Left colon (tissue), 2 donors: ENCODE measurements at regions not wholly inside any gene's neighbourhood (a gene's known extent, or its start where the extent isn't known, plus 50 kb on each side); places are given as distances from the start of the nearest gene placed in this dataset.

ENCODE experiments used
- ATAC-seq: fragments of 200-7000 bp; cut with Tn5 transposase; one replicate; pipeline ENCODE4 v1.9.1; 2020; ENCODE audit warnings: mild to moderate bottlenecking, moderate library complexity
- DNase-seq, 2 donors: peaks; one replicate each; pipeline ENCODE4 v3.0.0-alpha.2; 2020
- intact Hi-C, 2 donors: fragments of 100-400 bp; cut with DNase I in 1 of 2; cut with micrococcal nuclease in 1 of 2; formaldehyde crosslinking; loops; one replicate each; pipeline versions ENCODE4 v1.11.2 to v1.14.0; 2022; cut with DNase I, micrococcal nuclease
- donor health status: DM: no; HTN: no; CAD: no.
- donor health status: DM: yes; HTN: yes; CAD: no.

DNA sequence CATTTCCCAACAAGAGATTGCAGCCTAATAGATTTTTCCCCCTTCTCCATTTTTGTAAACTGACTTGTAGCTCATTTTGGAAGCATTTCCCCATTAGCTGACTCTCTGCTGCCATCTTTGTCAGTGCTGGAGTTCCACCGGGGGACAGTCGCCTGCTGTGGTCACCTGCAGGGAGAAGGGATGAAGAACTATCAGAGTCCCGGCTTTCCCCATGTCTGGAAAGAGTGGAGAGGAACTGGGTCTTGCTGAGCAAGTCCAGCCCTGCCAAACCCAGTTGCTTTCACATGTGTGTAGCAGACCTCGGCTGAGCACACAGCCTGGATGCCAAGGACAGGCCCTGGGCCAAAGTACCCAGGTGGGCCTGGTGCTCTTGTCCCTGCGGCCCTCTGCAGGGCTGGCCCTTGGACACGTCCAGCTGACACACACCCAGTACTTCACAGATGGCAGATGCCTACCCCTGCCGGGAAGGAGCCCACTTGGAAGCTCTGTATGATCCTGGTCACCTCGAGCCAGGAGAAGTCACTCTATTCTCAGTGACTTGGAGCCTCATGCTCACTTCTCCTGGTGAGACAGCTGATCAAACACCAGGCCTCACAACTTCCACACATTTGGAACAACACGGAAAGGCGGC lies 157.3 kb upstream of the NPVF start:
- DNase-seq (no peak), ATAC-seq (no peak)
- intact Hi-C loops: loop anchor here in 1 of 2 donors (10.0 kb wide), 1 partner anchor 121 kb away; no protein-coding TSS in a partner anchor

GRCh38 chr7:25386311-25386744 lies 158.0 kb upstream of the NPVF start:
- ATAC-seq (no peak), DNase-seq (no peak)
- intact Hi-C loops: loop anchor here in 1 of 2 donors (10.0 kb wide), 1 partner anchor 122 kb away; no protein-coding TSS in a partner anchor

- DNase-seq: no peak
- intact Hi-C loops: loop anchor here (2.0 to 10.0 kb wide), 2 partner anchors 124 to 128 kb away; no protein-coding TSS in a partner anchor
- peak; percentile 58 for ATAC-seq
Measured at GRCh38 chr7:25388681-25389080, 160.4 kb upstream of the NPVF start.

GRCh38 chr7:25389489-25390106 lies 161.3 kb upstream of the NPVF start:
- DNase-seq (peak in 1 of 2 donors; percentile 23), ATAC-seq (peak; percentile 73)
- intact Hi-C loops: loop anchor here (2.0 to 10.0 kb wide), 5 partner anchors 125 to 463 kb away; no protein-coding TSS in a partner anchor

- DNase-seq (no peak), ATAC-seq (no peak)
- intact Hi-C loops: loop anchor here (2.0 to 10.0 kb wide), 3 partner anchors 173 to 461 kb away; no protein-coding TSS in a partner anchor
Measured at GRCh38 chr7:25391295-25391861, 163.1 kb upstream of the NPVF start.

- no peak for ATAC-seq
- DNase-seq: no peak
- intact Hi-C loops: loop anchor here (2.0 to 10.0 kb wide), 3 partner anchors 173 to 460 kb away; no protein-coding TSS in a partner anchor
Measured at GRCh38 chr7:25391961-25392587, 163.8 kb upstream of the NPVF start.

GRCh38 chr7:25392588-25393338 lies 164.5 kb upstream of the NPVF start:
- DNase-seq: no peak
- intact Hi-C loops: loop anchor here (5.0 to 10.0 kb wide), 2 partner anchors 172 to 460 kb away; no protein-coding TSS in a partner anchor
- ATAC-seq: no peak

GRCh38 chr7:25395976-25396375 lies 167.7 kb upstream of the NPVF start:
- DNase-seq: no peak
- intact Hi-C loops: loop anchor here in 1 of 2 donors (10.0 kb wide), 1 partner anchor 169 kb away; no protein-coding TSS in a partner anchor
- ATAC-seq: no peak

GRCh38 chr7:25396668-25397067 lies 168.4 kb upstream of the NPVF start:
- intact Hi-C loops: loop anchor here in 1 of 2 donors (10.0 kb wide), 1 partner anchor 168 kb away; no protein-coding TSS in a partner anchor
- DNase-seq: no peak
- no peak for ATAC-seq

GRCh38 chr7:25398418-25398817 lies 170.1 kb upstream of the NPVF start:
- DNase-seq: no peak
- no peak for ATAC-seq
- intact Hi-C loops: loop anchor here in 1 of 2 donors (10.0 kb wide), 1 partner anchor 166 kb away; no protein-coding TSS in a partner anchor

GRCh38 chr7:25399000-25399750 lies 170.9 kb upstream of the NPVF start:
- ATAC-seq (no peak), DNase-seq (no peak)
- intact Hi-C loops: loop anchor here in 1 of 2 donors (10.0 kb wide), 1 partner anchor 166 kb away; no protein-coding TSS in a partner anchor

- intact Hi-C loops: no loop called here
- ATAC-seq: no peak
- DNase-seq: no peak
Measured at GRCh38 chr7:25402532-25402931, 174.2 kb upstream of the NPVF start.

- intact Hi-C loops: no loop called here
- DNase-seq (no peak), ATAC-seq (no peak)
Measured at GRCh38 chr7:25405736-25406135, 177.4 kb upstream of the NPVF start.

- no peak for ATAC-seq
- intact Hi-C loops: no loop called here
- DNase-seq: no peak
Measured at GRCh38 chr7:25407053-25407452, 178.8 kb upstream of the NPVF start.

DNA sequence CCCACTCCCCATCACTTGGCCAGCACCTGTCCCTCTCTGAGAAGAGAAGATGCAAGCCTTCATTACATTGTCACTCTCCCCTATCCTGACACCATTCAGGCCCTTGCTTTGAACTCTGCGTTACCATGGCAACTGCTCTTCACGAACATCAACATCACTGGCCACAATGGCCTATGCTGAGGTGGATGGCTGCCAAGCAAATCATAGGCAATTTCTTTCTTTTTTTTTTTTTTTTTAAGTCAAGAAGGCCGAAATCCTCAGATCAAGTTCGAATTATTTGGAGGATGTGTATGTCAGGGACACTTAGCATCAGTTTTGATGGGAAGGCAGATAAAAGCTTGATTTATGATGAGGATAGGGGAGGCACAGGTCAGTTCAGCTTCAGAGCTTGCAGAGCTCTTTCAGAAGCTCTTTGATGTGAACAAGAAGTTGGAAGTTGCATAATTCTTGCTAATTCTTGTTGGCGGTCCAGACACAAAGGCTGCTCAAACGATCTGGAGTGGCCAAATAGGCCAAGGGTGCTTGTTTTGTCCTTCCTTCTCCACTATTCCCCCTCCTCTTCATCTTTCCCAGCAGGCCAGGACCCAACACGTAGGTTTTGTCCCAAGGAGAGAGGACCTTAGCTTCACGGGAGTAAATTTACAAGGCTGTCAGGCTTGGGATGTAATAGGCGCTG lies 179.9 kb upstream of the NPVF start:
- intact Hi-C loops: no loop called here
- no peak for ATAC-seq

DNA sequence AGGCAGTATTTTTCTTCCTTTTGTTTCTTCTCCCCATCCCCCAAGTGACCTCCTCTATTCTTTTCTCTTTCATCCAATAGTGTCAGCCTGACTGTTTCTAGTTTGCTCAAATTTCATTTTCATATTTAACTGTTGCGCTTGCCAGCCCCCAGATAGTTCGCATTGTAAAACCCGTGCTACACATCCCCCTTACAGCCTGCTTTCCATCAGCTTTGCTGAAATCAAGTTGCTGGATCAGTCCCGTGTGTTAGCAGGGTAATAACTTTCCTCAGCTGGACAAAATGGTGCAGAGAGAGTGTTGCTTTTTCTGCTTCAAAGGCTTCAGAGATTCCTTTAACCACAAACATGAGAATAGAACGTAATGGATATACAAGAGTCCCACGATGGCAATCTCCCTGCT lies 180.6 kb upstream of the NPVF start:
- ATAC-seq (no peak), DNase-seq (no peak)
- intact Hi-C loops: no loop called here

More for the DNA sequence above, 179.9 kb upstream of the NPVF start:
- no peak for DNase-seq
